Anterior cingulate cortex (tissue), 58 donors: ENCODE measurements at regions not wholly inside any gene's neighbourhood (a gene's known extent, or its start where the extent isn't known, plus 50 kb on each side); places are given as distances from the start of the nearest gene placed in this dataset.

Experiments used
- DNase-seq, 58 donors: peaks; one replicate each; lab custom pipeline; 2025; lab: John Stamatoyannopoulos, UW

DNA sequence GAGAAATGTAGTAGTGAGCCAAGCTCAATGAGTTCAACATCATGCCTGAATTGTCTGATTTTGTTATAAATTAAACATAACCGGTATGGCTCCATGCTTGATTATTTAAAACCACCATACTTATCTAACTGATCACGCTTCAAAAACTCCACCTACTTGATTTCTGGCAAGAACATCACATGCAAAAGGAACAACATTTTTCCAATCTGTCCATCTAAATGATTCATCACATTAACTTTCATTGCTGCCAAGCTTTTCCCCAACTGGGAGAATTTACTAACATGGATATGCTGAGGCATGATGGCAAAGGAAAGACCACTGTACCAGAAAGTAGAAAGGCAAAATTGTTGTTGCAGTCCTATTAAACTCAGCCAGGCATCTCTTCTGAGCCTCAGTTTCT is 286.8 kb downstream of the TRIB2 start:
- no peak for DNase-seq

DNA sequence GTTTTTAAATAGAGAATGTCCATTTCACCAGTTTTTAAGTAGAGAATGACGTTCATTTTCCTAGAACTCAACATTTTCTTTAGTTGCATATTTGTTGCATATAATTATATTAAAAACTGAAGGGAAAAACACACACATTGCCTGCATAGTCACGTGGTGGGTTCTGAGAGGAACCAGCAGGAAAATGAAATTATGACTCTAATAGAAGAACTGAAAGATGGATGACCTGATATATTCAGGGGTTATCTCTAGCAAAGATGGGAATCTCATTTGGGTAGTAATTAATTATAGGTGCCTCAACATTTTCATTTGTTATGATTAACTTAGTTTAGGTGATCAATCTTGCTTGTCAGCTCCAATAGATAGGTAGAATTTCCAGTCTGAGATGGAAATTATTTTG is 288.3 kb downstream of the TRIB2 start:
- DNase-seq, result no peak

DNA sequence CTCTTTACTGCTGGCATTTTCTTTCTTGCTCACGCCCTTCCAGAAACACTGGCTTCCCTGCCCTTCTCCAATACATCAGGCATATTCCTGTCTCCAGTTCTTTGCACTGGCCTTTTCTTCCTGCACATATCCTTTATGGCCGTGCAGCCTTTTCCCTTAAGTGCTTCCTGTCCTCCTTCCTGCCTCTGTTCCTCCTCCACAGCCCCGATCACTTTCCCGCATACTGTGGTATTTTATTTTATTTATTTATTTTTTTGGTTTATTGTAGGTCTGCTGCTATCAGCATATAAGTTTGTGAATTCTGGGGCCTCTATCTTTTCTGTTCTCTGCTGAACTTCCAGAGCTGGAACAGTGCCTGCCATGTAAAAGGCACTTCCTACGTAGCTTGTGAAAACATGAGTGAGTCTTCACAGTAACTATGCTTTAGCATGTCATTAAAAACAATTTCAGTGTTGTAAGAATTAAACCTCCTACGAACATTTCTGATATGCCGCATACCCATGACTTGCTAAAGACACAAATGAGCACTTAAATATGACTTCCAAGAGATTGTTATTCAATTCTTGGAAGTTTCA is 289.1 kb downstream of the TRIB2 start:
- DNase-seq, result peak in 1 of 58 donors; percentile 2

DNA sequence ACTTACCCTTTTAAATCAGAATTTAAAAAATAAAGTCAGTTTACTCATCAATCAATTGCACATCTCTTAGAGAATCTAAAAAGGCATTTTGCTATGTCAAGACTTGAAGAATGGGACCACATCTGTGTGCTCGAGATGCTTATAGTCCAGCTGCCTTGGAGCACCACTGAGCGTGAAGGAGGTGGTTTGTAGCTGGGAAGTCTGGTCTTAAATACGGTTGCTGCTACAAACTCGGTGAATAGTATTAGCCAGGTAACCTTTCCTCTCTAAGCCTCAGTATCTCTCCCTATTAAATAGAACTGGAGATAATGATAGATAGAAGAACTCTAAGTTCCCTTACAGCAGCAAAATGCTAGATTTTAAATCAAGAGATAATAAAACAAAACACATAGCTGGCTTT is 289.7 kb downstream of the TRIB2 start:
- DNase-seq, result no peak

DNA sequence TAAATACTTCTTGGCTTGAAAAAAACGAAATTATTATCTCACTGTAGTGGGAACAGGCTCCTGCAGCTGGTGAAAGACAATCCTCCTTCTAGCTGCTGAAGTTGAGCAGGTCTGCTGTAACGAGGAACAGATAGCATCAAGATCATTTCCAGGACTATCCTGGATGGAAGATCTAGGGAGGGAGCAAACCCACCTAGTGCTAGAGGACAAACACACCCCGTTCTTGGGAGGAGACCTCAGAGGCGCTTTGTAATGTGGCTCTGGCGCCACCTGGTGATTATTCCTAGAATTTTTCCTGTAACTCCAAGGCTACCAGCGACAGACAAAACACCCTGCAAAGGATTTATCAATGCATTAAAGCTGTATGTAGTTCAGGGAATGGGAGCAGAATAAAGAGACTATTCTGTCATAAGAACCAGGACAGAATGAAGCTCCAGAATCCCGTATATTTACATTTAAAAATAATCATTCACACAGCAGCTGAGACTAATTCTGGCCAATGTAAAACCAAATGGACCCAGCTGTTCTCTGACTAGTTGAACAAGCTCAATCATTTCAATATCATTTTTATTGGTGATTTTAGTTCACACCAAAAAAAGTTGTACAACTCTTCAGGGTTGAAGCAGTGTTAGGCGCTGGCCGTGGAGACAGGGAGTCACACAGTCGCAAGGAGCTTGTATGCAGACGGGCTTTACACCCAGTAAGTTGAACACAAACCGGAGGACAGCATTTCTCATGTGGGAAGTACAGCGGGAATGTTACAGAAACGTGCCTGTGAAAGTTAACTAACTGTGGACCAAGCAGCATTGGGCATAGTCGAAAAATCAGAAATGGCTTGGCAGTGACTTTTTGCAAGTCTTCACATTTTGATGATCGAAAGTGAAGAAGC is 290.3 kb downstream of the TRIB2 start:
- peak in 54 of 58 donors; percentile 6 to 79 (median 45) for DNase-seq

DNA sequence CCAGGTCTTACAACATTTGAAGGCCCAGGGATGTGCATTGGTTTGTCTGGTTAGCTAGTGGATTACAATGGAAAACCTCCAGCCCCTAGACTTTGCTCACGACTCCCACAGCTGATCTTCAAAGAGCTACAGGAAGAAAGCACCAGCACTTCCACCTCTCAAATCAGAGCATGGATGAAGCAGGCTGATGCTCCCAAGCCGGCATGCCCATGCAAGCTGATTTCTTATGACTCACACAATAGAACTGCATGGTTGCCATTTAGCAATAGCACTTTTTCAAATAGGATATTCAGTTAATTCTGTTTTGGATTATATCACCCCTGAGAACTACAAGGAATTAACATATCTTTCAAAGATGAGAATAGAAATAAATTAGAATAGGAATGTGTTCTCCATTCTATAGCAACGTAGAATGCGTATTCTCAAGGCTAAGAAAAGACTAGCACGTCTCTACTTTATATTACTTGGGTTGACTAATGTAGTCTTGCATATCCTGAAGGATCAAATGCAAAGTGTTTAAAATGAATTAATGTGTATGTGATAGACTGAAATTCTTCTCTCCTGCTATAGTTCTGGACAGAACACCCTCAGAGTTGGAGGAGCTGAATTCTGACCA is 292.4 kb downstream of the TRIB2 start:
- DNase-seq, result no peak

DNA sequence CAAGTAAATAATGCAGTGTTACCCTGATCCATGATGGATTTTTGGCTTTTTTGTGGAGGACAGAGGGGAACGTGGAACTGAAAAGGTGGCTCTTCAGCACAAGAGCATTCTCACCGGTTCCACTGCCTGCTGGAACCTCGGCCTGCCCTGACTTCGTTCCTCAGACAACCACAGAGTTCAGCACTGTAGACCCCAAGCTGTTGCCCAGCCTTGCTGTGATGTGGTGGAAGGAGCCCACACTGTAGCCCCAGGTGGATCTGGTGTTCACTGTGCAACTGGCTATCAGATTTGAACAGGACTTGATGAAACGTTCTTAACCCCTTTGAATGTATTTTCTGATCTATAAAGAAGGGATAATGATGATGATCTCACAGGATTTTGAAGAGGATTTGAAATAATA is 293.5 kb downstream of the TRIB2 start:
- DNase-seq, result no peak

DNA sequence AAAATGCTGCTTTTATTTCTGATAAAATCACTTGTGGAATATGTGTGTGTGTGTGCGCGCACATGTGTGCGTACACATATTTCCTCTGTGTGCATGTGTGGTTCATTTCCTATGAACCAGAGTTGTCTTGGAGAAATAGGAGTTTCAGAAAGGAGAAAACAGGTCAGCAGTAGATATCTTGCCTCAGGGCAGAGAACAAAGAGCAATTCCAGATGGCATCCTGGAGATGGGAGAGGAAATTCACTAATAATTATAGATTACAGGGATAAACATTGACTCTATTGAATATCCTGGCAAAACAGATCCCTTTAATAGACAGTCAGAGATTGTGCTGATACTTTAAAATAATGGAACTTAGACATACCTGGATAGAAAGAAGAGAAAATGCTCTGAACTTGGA is 298.0 kb downstream of the TRIB2 start:
- DNase-seq, result no peak

DNA sequence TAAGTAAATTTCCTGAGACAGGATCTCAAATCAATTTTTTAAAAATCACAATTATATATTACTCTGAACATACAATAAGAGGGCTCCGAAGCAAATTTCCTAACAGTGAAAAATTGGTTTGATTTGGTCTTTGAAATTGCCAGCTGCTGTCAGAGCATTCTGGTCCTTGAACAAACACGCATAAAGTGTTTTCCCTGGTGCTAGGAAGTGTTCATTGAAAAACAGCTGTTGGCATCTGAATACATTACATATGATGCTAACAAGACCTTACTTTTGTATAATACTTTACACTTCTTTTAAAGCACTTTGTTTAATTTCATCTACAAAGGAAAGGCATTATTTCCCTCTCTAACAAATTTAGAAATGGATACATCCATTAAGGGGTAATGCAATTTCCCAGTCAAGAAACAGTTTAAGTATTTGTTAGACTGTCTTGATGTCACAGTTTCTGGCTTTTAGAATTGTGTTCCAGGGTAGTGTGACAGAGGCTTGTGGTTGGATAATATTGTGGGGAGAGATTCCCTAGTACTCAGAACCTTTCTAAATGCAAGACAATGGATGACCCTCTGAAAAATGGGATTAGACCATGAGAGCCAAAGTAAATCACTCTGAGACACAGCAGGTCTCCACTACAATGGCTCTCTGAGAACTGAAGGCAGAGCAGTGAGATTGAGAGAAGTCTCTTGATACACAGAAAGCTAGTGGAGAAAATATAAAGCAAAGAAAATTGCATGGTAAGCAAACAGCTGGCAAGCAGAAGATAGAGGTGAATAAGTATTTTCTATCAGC is 299.0 kb downstream of the TRIB2 start:
- DNase-seq, result no peak

DNA sequence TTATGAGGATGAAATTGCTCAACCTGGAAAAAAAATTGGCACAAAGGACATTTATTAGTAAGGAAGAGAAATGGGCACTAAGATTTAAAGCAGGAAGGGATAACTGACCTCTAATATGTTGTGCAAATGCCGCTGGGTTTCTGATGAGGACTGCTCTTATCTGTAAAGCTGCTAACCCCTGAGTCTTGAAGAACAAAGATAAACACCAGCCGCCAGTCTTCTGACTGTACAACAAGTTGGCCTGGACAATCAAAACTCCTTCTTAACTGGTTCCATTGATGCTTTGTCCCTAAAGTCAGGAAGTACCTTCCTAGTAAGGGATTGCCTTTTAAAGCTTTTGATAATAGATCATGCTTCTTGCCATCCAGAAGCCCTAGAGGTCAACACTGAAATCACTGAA is 301.8 kb downstream of the TRIB2 start:
- DNase-seq, result no peak

DNA sequence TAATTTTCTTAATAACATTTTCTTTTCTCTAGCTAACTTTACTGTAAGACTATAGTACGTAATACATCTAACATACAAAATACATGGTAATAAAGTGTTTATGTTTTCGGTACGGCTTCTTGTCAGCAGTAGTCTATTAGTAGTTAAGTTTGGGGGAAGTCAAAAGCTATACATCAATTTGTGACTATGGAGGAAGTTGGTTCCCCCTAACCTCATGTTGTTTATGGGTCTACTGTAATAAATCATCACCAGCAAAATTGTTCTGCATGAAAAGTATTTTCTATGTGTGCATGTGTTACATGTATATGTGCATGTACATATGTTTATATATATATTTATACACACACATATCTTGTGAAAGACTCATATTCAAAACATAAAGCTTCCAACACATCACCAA is 303.0 kb downstream of the TRIB2 start:
- no peak for DNase-seq

DNA sequence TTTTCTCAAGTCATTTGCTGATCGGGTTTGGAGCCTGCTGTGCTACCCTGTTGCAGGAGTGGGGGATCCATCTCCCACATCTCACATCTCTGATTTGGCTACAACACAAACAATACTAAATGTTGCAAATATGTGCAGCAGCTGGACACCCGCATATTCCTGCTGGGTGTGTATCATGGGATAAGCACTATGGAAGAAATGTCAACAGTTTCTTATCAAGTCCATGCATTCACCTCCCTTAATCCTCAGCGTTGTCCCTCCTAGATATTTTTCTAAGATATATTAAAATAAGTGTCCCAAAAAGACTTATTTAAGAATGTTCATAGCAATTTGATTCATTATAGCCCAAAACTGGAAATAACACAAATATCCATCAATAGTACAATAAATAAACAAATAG is 303.7 kb downstream of the TRIB2 start:
- no peak for DNase-seq

DNA sequence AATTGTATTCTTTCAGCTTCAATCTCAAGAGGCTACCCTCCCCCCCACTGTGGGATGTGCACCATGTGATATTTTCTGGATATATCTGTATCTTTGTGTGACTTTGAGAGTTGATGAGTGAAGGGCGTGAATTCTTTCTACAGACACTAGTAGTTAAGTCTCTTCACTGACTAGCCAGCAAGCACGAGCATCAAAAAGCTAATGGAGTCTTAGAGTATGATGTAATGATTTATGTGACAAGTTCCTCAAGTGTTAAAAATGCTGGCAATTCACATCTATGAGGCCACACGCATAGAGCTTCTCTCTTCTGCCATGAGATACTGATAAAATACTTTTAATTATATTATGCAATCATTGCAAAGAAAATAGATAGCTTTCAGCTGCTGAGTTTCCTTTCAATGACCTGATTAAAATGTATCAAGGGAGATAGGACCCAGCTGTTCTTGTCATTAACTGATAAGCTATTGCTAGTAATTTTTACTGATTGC is 304.8 kb downstream of the TRIB2 start:
- no peak for DNase-seq

DNA sequence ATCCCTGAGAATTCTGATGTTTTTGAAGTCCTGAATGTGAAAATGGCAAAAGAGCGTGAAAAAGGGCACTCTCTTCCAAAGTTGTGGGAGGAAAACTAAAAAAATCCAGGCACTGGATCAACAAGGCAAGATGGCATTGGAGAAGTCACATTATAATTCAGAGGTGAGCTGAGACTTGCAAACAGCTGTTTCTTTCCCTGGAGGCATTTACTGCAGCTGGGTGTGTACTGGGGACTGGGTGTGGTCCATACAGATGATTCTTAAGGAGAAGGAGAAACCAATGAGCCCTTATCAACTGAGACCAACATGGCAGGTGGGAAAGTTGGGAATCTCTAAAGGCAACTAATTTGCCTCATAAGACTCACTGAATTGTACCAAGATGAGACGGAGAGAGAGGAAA is 313.9 kb downstream of the TRIB2 start:
- no peak for DNase-seq

DNA sequence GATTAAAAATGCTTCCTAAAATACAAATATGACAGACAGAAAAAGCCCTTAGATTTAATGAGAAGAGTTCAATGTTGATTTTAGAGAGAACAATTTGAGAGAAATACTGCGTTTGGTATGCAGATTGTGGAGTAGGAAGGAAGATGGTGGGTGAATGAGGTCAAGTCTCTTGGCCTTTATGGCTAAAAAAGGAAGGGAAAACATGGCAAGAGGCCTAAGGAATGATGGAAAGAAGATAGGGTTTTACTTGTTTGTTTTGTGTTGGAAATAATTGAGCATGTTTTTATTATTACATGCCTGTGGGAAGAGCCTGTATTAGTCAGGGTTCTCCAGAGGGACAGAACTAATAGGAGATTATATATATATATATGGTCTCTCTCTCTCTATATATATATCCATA is 318.1 kb downstream of the TRIB2 start:
- DNase-seq, result no peak

DNA sequence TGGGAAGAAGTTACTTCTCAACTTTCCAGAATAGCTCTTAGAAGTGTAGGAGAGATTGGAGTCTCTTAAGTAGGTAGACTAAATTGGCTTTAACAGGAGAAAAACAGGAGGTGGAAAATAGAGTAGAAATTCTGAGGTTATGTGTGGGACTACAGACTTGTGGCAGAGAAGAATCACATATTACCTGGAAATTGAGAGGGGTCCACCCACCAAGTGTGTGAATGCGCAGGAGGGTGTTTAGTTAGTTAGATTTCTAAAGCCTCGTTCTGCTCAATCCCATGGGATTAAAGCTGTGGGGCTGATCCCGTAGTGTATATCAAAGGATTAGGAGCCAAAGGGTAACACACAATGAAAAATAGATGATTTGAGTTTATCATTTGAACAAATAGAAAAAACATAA is 319.1 kb downstream of the TRIB2 start:
- DNase-seq, result no peak

DNA sequence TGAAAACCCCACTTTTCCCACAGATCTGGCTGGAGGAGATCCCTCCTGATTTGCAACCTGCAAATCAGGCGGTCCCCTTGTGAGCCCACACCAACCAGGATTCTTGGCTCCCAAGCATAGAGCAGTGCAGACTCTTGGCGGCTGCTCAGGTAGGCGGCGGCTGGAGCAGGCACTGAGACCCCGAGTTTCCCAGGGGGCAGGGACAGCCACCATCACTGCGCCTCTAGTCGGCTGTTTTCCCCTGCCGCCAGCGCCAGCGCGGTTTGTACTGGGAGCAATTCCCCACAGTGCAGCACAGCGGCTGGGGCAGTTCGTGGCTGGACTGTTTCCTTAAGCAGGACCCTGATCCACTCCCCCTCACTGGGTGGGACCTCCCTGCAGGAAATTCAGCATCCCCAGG is 323.3 kb downstream of the TRIB2 start:
- no peak for DNase-seq

DNA sequence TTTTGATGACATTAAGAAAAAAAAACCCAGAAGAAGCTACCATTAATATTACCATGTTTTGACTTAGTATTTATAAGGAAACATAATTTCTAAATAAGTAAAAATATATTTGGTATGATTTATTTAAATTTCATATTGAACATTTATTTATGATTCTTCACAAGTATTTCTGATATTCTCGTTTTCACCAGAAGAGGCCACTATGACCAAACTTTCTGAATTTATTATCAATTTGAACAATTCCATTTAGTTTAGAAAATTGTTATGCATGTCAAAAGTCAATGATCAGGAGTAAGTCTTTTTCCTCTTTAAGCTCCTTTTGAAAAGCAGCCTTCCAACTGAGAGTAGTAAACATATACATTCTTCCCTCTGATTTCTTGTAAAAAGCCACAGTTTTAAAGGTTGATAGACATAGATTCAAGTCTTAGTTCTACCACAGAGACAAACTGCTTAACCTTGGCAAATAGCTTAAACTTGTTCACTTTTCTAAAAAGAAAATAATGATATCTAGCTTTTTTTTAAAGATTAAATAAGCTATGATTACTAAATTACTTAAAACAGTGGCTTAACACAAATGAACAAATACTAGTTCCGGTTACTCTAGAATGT is 329.9 kb downstream of the TRIB2 start:
- no peak for DNase-seq

DNA sequence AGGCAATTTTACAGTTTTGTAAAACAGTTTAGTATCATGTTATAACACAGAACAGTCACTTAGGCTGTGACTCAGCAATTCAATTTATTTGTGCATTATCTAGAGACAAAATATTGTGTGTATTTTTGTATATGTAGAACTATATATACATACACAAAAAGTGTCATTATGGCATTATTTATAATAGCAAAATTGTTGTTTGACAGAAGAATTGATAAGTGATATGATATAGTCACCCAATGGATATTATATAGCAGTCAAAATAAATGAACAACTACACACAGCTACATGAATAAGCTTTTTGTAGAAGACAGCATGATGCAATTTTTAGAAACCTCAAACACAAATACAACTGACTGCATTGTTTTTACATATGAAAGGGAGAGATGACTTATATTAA is 334.0 kb downstream of the TRIB2 start:
- DNase-seq, result no peak

DNA sequence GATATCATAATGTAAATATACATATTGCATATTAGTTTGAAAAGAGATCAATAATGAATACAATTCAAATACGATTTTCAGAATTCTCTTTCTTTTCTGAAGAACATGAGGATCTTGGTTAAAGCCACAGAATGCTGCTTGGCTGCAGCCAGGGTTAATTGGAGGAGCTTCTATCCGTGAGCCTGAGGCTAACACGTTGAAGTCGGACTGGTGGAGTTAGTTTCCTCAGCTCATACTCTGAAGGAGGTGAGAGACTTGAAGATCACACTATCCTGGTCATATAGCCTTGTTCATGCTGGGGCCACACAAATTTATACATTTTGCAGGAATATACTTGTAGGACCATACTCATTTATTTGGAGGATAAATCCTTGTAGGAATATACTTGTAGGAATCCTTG is 335.8 kb downstream of the TRIB2 start:
- DNase-seq, result no peak
